Calu3 (cell line): ENCODE measurements at regions not wholly inside any gene's neighbourhood (a gene's known extent, or its start where the extent isn't known, plus 50 kb on each side); places are given as distances from the start of the nearest gene placed in this dataset.

Source experiments
- BruUV-seq: library from RNA; stranded (reverse); fragments of 400-500 nt; replicated peaks from 2 replicates; lab custom pipeline; 2021; lab: Mats Ljungman, UMichigan
- CTCF ChIA-PET: fragments of 300-600 bp; sonication (Branson Sonifier 250); formaldehyde crosslinking; loops from one replicate; lab custom pipeline; 2022; ENCODE audit warnings: antibody characterized with exemption; lab: Charles Lee
- DNase-seq: peaks from one replicate; pipeline ENCODE4 v3.0.0; 2022
- H3K27ac Mint-ChIP-seq: one replicate; pipeline ENCODE4 v1.8.0; 2022; ENCODE audit warnings: mixed read lengths; ENCODE audit not compliant: unreplicated experiment
- H3K27me3 Mint-ChIP-seq: one replicate; pipeline ENCODE4 v1.8.0; 2022; ENCODE audit warnings: mixed read lengths; ENCODE audit not compliant: unreplicated experiment
- H3K36me3 Mint-ChIP-seq: one replicate; pipeline ENCODE4 v1.8.0; 2022; ENCODE audit warnings: mild to moderate bottlenecking, moderate library complexity, mixed read lengths; ENCODE audit not compliant: insufficient read depth, unreplicated experiment
- H3K4me1 Mint-ChIP-seq: one replicate; pipeline ENCODE4 v1.8.0; 2022; ENCODE audit warnings: mild to moderate bottlenecking, low read depth, mixed read lengths; ENCODE audit not compliant: unreplicated experiment
- H3K4me3 Mint-ChIP-seq: one replicate; pipeline ENCODE4 v1.8.0; 2022; ENCODE audit warnings: mild to moderate bottlenecking, low read depth, moderate library complexity, mixed read lengths; ENCODE audit not compliant: unreplicated experiment
- H3K9me3 Mint-ChIP-seq: one replicate; pipeline ENCODE4 v1.8.0; 2022; ENCODE audit warnings: low read depth, mixed read lengths; ENCODE audit not compliant: unreplicated experiment
- intact Hi-C: fragments of 100-400 bp; cut with micrococcal nuclease; formaldehyde crosslinking; loops from one replicate; pipeline ENCODE4 v1.10.0; 2022; ENCODE audit not compliant: unreplicated experiment
- TF ChIP-seq, protein P1 (sequence below): fragments of 200-600 bp; IDR thresholded peaks from one replicate; pipeline ENCODE4 v1.8.0; 2022; ENCODE audit warnings: antibody characterized with exemption; ENCODE audit not compliant: unreplicated experiment

- no peaks in the 10 kb centered on the region for H3K4me1 Mint-ChIP-seq
- BruUV-seq: no TSS peak
- no peak overlapping the region for H3K27ac Mint-ChIP-seq
- DNase-seq: no peak
- TF ChIP-seq, protein P1, sequence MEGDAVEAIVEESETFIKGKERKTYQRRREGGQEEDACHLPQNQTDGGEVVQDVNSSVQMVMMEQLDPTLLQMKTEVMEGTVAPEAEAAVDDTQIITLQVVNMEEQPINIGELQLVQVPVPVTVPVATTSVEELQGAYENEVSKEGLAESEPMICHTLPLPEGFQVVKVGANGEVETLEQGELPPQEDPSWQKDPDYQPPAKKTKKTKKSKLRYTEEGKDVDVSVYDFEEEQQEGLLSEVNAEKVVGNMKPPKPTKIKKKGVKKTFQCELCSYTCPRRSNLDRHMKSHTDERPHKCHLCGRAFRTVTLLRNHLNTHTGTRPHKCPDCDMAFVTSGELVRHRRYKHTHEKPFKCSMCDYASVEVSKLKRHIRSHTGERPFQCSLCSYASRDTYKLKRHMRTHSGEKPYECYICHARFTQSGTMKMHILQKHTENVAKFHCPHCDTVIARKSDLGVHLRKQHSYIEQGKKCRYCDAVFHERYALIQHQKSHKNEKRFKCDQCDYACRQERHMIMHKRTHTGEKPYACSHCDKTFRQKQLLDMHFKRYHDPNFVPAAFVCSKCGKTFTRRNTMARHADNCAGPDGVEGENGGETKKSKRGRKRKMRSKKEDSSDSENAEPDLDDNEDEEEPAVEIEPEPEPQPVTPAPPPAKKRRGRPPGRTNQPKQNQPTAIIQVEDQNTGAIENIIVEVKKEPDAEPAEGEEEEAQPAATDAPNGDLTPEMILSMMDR: no peak
- CTCF ChIA-PET: no interaction called here
- H3K9me3 Mint-ChIP-seq: no peaks in the 10 kb centered on the region
- intact Hi-C loops: no loop called here
- no peaks in the 10 kb centered on the region for H3K36me3 Mint-ChIP-seq
- H3K4me3 Mint-ChIP-seq: no peak overlapping the region
- no peaks in the 10 kb centered on the region for H3K27me3 Mint-ChIP-seq
Measured at GRCh38 chr1:217272385-217272784, 358.5 kb downstream of the GPATCH2 start.

- TF ChIP-seq, protein P1: no peak
- intact Hi-C loops: no loop called here
- DNase-seq: no peak
- CTCF ChIA-PET: no interaction called here
- BruUV-seq: no TSS peak
- H3K27ac Mint-ChIP-seq: no peak overlapping the region
- no peak overlapping the region for H3K4me3 Mint-ChIP-seq
- no peaks in the 10 kb centered on the region for H3K9me3 Mint-ChIP-seq
- H3K36me3 Mint-ChIP-seq: no peaks in the 10 kb centered on the region
- no peaks in the 10 kb centered on the region for H3K27me3 Mint-ChIP-seq
- H3K4me1 Mint-ChIP-seq: no peaks in the 10 kb centered on the region
Measured at GRCh38 chr1:217270101-217270500, 360.8 kb downstream of the GPATCH2 start.

DNA sequence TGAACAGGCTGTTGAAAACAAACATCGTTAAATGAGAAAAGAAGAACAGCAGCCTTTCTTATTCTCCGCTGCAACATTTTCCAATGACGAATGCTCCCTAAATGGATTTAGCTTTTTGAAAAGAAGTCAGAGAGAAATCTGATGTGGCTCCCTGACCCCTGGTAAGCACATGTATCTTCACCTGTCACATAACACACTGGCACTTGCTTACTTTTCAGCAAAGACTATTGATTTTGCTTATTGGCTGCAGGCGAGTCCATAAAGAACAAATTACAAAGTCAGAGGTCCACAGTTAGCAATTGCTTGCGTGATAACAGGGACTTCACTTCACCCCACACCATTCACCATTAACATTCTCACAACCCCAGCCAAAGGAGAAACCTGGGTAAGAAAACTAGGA is 362.8 kb downstream of the GPATCH2 start:
- Mint-ChIP-seq H3K9me3 (no peaks in the 10 kb centered on the region), H3K27ac (no peak overlapping the region), H3K4me3 (no peak overlapping the region), H3K36me3 (no peaks in the 10 kb centered on the region), H3K27me3 (no peaks in the 10 kb centered on the region), H3K4me1 (no peaks in the 10 kb centered on the region)
- TF ChIP-seq, protein P1: no peak
- intact Hi-C loops: no loop called here
- BruUV-seq: no TSS peak
- CTCF ChIA-PET: no interaction called here
- DNase-seq: no peak

DNA sequence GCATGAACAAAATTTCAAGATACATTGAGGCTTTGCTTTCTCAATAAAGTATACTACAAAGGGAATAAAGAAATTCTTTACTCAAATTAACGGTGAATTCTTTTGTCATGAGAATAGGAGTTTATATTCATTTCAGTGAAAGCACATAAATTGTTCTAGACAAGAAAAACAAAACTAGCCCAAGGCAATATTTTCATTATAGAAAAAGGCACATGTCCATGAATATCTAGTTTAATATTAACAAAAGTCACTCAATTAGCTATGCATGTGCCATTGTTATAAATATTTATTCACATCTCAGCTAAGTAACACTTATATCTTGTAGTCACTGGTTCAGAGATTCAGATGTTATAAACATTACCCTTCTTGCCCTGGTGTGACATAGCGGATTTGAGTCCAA is 369.3 kb downstream of the GPATCH2 start:
- Mint-ChIP-seq H3K27me3 (no peaks in the 10 kb centered on the region), H3K4me3 (no peak overlapping the region), H3K27ac (no peak overlapping the region), H3K36me3 (no peaks in the 10 kb centered on the region), H3K4me1 (no peaks in the 10 kb centered on the region), H3K9me3 (no peaks in the 10 kb centered on the region)
- TF ChIP-seq, protein P1: no peak
- CTCF ChIA-PET: no interaction called here
- DNase-seq: no peak
- BruUV-seq: no TSS peak
- intact Hi-C loops: no loop called here
